ENCODE measurements at regions not wholly inside any gene's neighbourhood (a gene's known extent, or its start where the extent isn't known, plus 50 kb on each side); places are given as distances from the start of the nearest gene placed in this dataset.

DNA sequence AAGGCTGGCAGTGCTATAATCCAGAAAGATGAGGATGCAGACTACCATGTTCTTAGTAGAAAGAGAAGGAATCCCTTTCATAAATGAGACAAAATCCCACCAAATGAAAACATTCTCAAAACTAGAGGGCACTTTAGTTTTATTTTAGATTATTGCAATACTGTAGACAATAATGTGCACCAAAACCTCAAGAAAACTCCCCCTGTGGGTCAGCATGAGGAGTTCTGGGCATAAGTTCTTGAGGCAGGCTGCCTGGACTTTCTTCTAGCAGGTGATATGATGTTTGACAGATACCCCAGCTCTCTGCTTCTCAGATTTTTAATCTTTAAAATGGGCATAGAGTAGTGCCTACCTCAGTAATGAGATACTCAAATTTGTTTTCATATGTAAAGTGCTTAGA lies 196.3 kb upstream of the CTNND2 start:
- H3K9ac ChIP-seq (replicated peaks in 1 of 4; ENCODE audit: extremely low read depth in 1 of 4, low read depth in 3 of 4, low read length in 3 of 4): no peak overlapping the region
- DNase-seq (ENCODE audit: low read depth in 1 of 2, low spot score in 2 of 2): no peak
- H2AFZ ChIP-seq (ENCODE audit: low read length): no peak overlapping the region
- H2BK15ac ChIP-seq (ENCODE audit: low read length): no peak overlapping the region
- no peak overlapping the region for H3K27ac ChIP-seq (ENCODE audit: low read depth, low read length)
- no peak overlapping the region for H3K18ac ChIP-seq (ENCODE audit: extremely low read depth, low read length)
- H4K20me1 ChIP-seq (replicated peaks in 1 of 2; ENCODE audit: control insufficient read depth in 1 of 2, insufficient read depth in 2 of 2, low read length in 2 of 2): no peaks in the 10 kb centered on the region
- POLR2A ChIA-PET (ENCODE audit: partially characterized antibody): no interaction called here
- FAIRE-seq: no peak
- CTCF ChIA-PET (ENCODE audit: partially characterized antibody): no interaction called here
- H3K36me3 ChIP-seq (ENCODE audit: control insufficient read depth in 2 of 4, insufficient read depth in 4 of 4, low read length in 3 of 4): no peaks in the 10 kb centered on the region
- H4K5ac ChIP-seq (ENCODE audit: insufficient read length, low read depth, low read length): no peak overlapping the region
- H3K4me1 ChIP-seq (replicated peaks in 1 of 4; ENCODE audit: control insufficient read depth in 3 of 4, insufficient read depth in 4 of 4, low read length in 3 of 4): no peaks in the 10 kb centered on the region
- no peak overlapping the region for H2BK5ac ChIP-seq (ENCODE audit: low read depth, low read length)
- no peak overlapping the region for H3K4me3 ChIP-seq (ENCODE audit: extremely low read depth in 1 of 4, insufficient read depth in 2 of 4, low read depth in 3 of 4, low read length in 4 of 4)
- H2BK120ac ChIP-seq (replicated peaks; ENCODE audit: low read depth, low read length): no peak overlapping the region
- no peak overlapping the region for H2BK20ac ChIP-seq (ENCODE audit: low read length)
- TF ChIP-seq TCF12 (IDR thresholded peaks at IDR 0.05; ENCODE audit: low read depth, low read length) (no peak), RAD21 (IDR thresholded peaks at IDR 0.05 in 1 of 2, conservative IDR thresholded peaks at IDR 0.05 in 1 of 2; ENCODE audit: low read depth in 2 of 2, low read length in 2 of 2) (peak in 1 of 2 experiments; percentile 32; a peak in 2 of 4 replicates)
- TF ChIP-seq, protein P1, sequence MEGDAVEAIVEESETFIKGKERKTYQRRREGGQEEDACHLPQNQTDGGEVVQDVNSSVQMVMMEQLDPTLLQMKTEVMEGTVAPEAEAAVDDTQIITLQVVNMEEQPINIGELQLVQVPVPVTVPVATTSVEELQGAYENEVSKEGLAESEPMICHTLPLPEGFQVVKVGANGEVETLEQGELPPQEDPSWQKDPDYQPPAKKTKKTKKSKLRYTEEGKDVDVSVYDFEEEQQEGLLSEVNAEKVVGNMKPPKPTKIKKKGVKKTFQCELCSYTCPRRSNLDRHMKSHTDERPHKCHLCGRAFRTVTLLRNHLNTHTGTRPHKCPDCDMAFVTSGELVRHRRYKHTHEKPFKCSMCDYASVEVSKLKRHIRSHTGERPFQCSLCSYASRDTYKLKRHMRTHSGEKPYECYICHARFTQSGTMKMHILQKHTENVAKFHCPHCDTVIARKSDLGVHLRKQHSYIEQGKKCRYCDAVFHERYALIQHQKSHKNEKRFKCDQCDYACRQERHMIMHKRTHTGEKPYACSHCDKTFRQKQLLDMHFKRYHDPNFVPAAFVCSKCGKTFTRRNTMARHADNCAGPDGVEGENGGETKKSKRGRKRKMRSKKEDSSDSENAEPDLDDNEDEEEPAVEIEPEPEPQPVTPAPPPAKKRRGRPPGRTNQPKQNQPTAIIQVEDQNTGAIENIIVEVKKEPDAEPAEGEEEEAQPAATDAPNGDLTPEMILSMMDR (IDR thresholded peaks at IDR 0.05; ENCODE audit: control extremely low read depth in 1 of 3, insufficient read depth in 1 of 3, low read depth in 1 of 3, low read length in 3 of 3): peak in 1 of 3 experiments; percentile 28; a peak in 1 of 4 replicates
- H2AK5ac ChIP-seq (ENCODE audit: low read depth, low read length): no peak overlapping the region
- no peaks in the 10 kb centered on the region for H3K79me2 ChIP-seq (ENCODE audit: control insufficient read depth in 1 of 2, insufficient read depth in 2 of 2, low read length in 2 of 2)
- no peaks in the 10 kb centered on the region for H3K79me1 ChIP-seq (ENCODE audit: low read depth, low read length)
- H2BK12ac ChIP-seq (ENCODE audit: low read depth, low read length): no peak overlapping the region
- H3K56ac ChIP-seq (replicated peaks; ENCODE audit: insufficient read length, low read depth, low read length): no peak overlapping the region
- no peaks in the 10 kb centered on the region for H3K9me3 ChIP-seq (ENCODE audit: insufficient read depth in 2 of 2, low read depth in 1 of 2, low read length in 1 of 2)
- H4K8ac ChIP-seq (ENCODE audit: extremely low read depth, insufficient read depth, low read length): no peak overlapping the region
- no peaks in the 10 kb centered on the region for H3K27me3 ChIP-seq (replicated peaks in 1 of 4; ENCODE audit: control insufficient read depth in 3 of 4, extremely low read depth in 1 of 4, insufficient read depth in 3 of 4, low read length in 3 of 4)
- no peak overlapping the region for H3K14ac ChIP-seq (ENCODE audit: insufficient read length)
- H3K23ac ChIP-seq (ENCODE audit: insufficient read length): no peak overlapping the region
- no peak overlapping the region for H3K4ac ChIP-seq (replicated peaks; ENCODE audit: insufficient read length, low read depth, low read length)
- no peak overlapping the region for H4K91ac ChIP-seq (replicated peaks; ENCODE audit: insufficient read length, low read length)
- no peak overlapping the region for H3K4me2 ChIP-seq (ENCODE audit: insufficient read depth in 1 of 2, low read depth in 2 of 2, low read length in 2 of 2)
- peaks cover 3% of the 10 kb centered on the region; the same call in 1 of the 2 replicates for H3K23me2 ChIP-seq (ENCODE audit: low read depth, low read length)

Data from H1 (cell line).